Chondrocyte (in vitro differentiated cells): ENCODE measurements at regions not wholly inside any gene's neighbourhood (a gene's known extent, or its start where the extent isn't known, plus 50 kb on each side); places are given as distances from the start of the nearest gene placed in this dataset.

Experiments used
- DNase-seq: peaks from one replicate; pipeline ENCODE4 v3.0.0; 2021; ENCODE audit warnings: mixed read lengths, low spot score
- H3K27ac Mint-ChIP-seq: one replicate; pipeline ENCODE4 v1.8.0; 2021; ENCODE audit warnings: mild to moderate bottlenecking, moderate library complexity, mixed read lengths; ENCODE audit not compliant: unreplicated experiment
- H3K27me3 Mint-ChIP-seq: 2 replicates; pipeline ENCODE4 v1.8.0; 2021; ENCODE audit warnings: low read depth, mixed read lengths
- H3K36me3 Mint-ChIP-seq: 2 replicates; pipeline ENCODE4 v1.8.0; 2021; ENCODE audit warnings: low read depth, mixed read lengths
- H3K4me1 Mint-ChIP-seq: 2 replicates; pipeline ENCODE4 v1.8.0; 2021; ENCODE audit warnings: low read depth, mild to moderate bottlenecking, mixed read lengths
- H3K4me3 Mint-ChIP-seq: one replicate; pipeline ENCODE4 v1.8.0; 2021; ENCODE audit warnings: mild to moderate bottlenecking, moderate library complexity, mixed read lengths; ENCODE audit not compliant: unreplicated experiment
- H3K9me3 Mint-ChIP-seq: 2 replicates; pipeline ENCODE4 v1.8.0; 2021; ENCODE audit warnings: low read depth, mixed read lengths
- CTCF ChIP-seq: fragments of 200-600 bp; sonication (generic); IDR thresholded peaks from 2 replicates; pipeline ENCODE4 v1.5.0; 2021; ENCODE audit warnings: antibody characterized with exemption, mild to moderate bottlenecking, moderate library complexity

GRCh38 chr4:189177130-189177529, 763.5 kb upstream of the FRG1 start:
- H3K9me3 Mint-ChIP-seq = no peaks in the 10 kb centered on the region
- H3K27me3 Mint-ChIP-seq = peaks cover 13% of the 10 kb centered on the region
- no peak overlapping the region for H3K27ac Mint-ChIP-seq
- TF ChIP-seq CTCF = no peak
- no peak overlapping the region for H3K4me3 Mint-ChIP-seq
- H3K4me1 Mint-ChIP-seq = no peaks in the 10 kb centered on the region
- DNase-seq = no peak
- H3K36me3 Mint-ChIP-seq = no peaks in the 10 kb centered on the region

GRCh38 chr4:189178125-189178746, 762.4 kb upstream of the FRG1 start:
- H3K9me3 Mint-ChIP-seq = no peaks in the 10 kb centered on the region
- H3K36me3 Mint-ChIP-seq = no peaks in the 10 kb centered on the region
- no peaks in the 10 kb centered on the region for H3K4me1 Mint-ChIP-seq
- no peak overlapping the region for H3K4me3 Mint-ChIP-seq
- TF ChIP-seq CTCF = no peak
- DNase-seq = no peak
- H3K27ac Mint-ChIP-seq = no peak overlapping the region
- peaks cover 10% of the 10 kb centered on the region for H3K27me3 Mint-ChIP-seq

- no peak for DNase-seq
- peaks cover 5% of the 10 kb centered on the region for H3K4me1 Mint-ChIP-seq
- no peak for TF ChIP-seq CTCF
- H3K27ac Mint-ChIP-seq = no peak overlapping the region
- no peak overlapping the region for H3K4me3 Mint-ChIP-seq
- H3K9me3 Mint-ChIP-seq = peaks cover 16% of the 10 kb centered on the region
- no peaks in the 10 kb centered on the region for H3K36me3 Mint-ChIP-seq
- H3K27me3 Mint-ChIP-seq = peaks cover 3% of the 10 kb centered on the region
These were observed 754.8 kb upstream of the FRG1 start for GRCh38 chr4:189185810-189186432.

- no peak for DNase-seq
- no peak for TF ChIP-seq CTCF
These were observed 753.1 kb upstream of the FRG1 start for GRCh38 chr4:189187531-189188052.

GRCh38 chr4:189198624-189199023, 742.0 kb upstream of the FRG1 start:
- no peak overlapping the region for H3K27ac Mint-ChIP-seq
- no peaks in the 10 kb centered on the region for H3K9me3 Mint-ChIP-seq
- no peaks in the 10 kb centered on the region for H3K36me3 Mint-ChIP-seq
- H3K4me1 Mint-ChIP-seq = peaks cover 17% of the 10 kb centered on the region
- TF ChIP-seq CTCF = no peak
- no peak overlapping the region for H3K4me3 Mint-ChIP-seq
- no peaks in the 10 kb centered on the region for H3K27me3 Mint-ChIP-seq
- no peak for DNase-seq

More at GRCh38 chr4:189187531-189188052, 753.1 kb upstream of the FRG1 start:
- peaks cover 25% of the 10 kb centered on the region for H3K9me3 Mint-ChIP-seq
- H3K27me3 Mint-ChIP-seq = no peaks in the 10 kb centered on the region
- no peaks in the 10 kb centered on the region for H3K36me3 Mint-ChIP-seq
- H3K4me1 Mint-ChIP-seq = peaks cover 5% of the 10 kb centered on the region
- H3K27ac Mint-ChIP-seq = no peak overlapping the region
- H3K4me3 Mint-ChIP-seq = no peak overlapping the region
